K562 (cell line): ENCODE measurements at regions not wholly inside any gene's neighbourhood (a gene's known extent, or its start where the extent isn't known, plus 50 kb on each side); places are given as distances from the start of the nearest gene placed in this dataset.

ENCODE experiments used
- AFF4 ChIP-seq: sonication (generic); formaldehyde crosslinking; IDR thresholded peaks from 2 replicates; pipeline ENCODE4 v1.8.0; 2023; ENCODE audit warnings: mild to moderate bottlenecking, missing genetic modification reagents
- CREB3 ChIP-seq: fragments of 450-650 bp; conservative IDR thresholded peaks from 2 replicates; pipeline ENCODE4 v1.6.1; 2016; ENCODE audit warnings: missing genetic modification characterization, low read depth, mild to moderate bottlenecking, missing compliant biosample characterization, moderate library complexity
- CTCF ChIP-seq, 3 experiments: IDR thresholded peaks in 2 of 3; conservative IDR thresholded peaks in 1 of 3; 2 replicates each; pipeline ENCODE4 v1.5.1; 2011 to 2012; ENCODE audit warnings: low read length in 3 of 3, mild to moderate bottlenecking in 3 of 3, control low read depth in 2 of 3, improper control_type of control experiment in 1 of 3, inconsistent platforms in 1 of 3, low read depth in 1 of 3, mixed read lengths in 1 of 3, moderate library complexity in 1 of 3; ENCODE audit not compliant: insufficient read depth in 2 of 3
- MXI1 ChIP-seq: IDR thresholded peaks from 2 replicates; pipeline ENCODE4 v1.6.1; 2011; ENCODE audit warnings: low read depth, mild to moderate bottlenecking, improper control_type of control experiment, low read length
- PTRF ChIP-seq: fragments of 450-650 bp; IDR thresholded peaks from 2 replicates; pipeline ENCODE4 v1.6.1; 2016; ENCODE audit warnings: mild to moderate bottlenecking, missing genetic modification characterization, missing compliant biosample characterization
- RBM34 ChIP-seq: fragments of 200-400 bp; formaldehyde crosslinking; IDR thresholded peaks from 2 replicates; pipeline ENCODE4 v1.6.1; 2018; ENCODE audit warnings: low read length, borderline replicate concordance; ENCODE audit not compliant: insufficient read depth
- REST ChIP-seq, 2 experiments: fragments of 450-650 bp; formaldehyde crosslinking in 1 of 2; IDR thresholded peaks; 2 replicates each; pipeline versions ENCODE4 v1.4.0 to v1.6.1; 2014 to 2020; ENCODE audit warnings: mild to moderate bottlenecking in 2 of 2, borderline replicate concordance in 1 of 2, low read depth in 1 of 2
- ZNF197 ChIP-seq: fragments of 200-800 bp; sonication (Bioruptor generic); IDR thresholded peaks from 2 replicates; pipeline ENCODE4 v1.6.1; 2016; ENCODE audit warnings: low read depth, missing genetic modification characterization, missing compliant biosample characterization

- TF ChIP-seq REST (IDR thresholded peaks at IDR 0.05; ENCODE audit: borderline replicate concordance) (peak; percentile 44; the same call in 1 of the 2 replicates), REST (CRISPR knock-in tag; IDR thresholded peaks at IDR 0.05; ENCODE audit: low read depth) (no peak), AFF4 (no peak), PTRF (tag) (no peak), MXI1 (no peak), ZNF197 (CRISPR knock-in tag) (no peak), CTCF (IDR thresholded peaks at IDR 0.05 in 2 of 3, conservative IDR thresholded peaks at IDR 0.05 in 1 of 3; ENCODE audit: insufficient read depth in 2 of 3, low read depth in 1 of 3, low read length in 3 of 3) (peak in 2 of 3 experiments; percentile 40 to 69; a peak in 3 of 6 replicates), RBM34 (no peak), CREB3 (tag) (no peak)
Measured at GRCh38 chr2:57516698-57517340, 529.8 kb upstream of the VRK2 start (continued).
